HL-60 (cell line): ENCODE measurements at regions not wholly inside any gene's neighbourhood (a gene's known extent, or its start where the extent isn't known, plus 50 kb on each side); places are given as distances from the start of the nearest gene placed in this dataset.

Source experiments
- GABPA ChIP-seq: IDR thresholded peaks from 2 replicates; pipeline ENCODE4 v1.6.1; 2012; ENCODE audit warnings: low read depth
- POLR2AphosphoS5 ChIP-seq: IDR thresholded peaks from 2 replicates; pipeline ENCODE4 v1.6.1; 2012; ENCODE audit warnings: low read depth
- SPI1 ChIP-seq: IDR thresholded peaks from 2 replicates; pipeline ENCODE4 v1.6.1; 2012; ENCODE audit warnings: low read depth, mild to moderate bottlenecking, borderline replicate concordance
- TF ChIP-seq, protein P1 (sequence below): IDR thresholded peaks from one replicate; pipeline ENCODE4 v1.5.1; 2011; ENCODE audit warnings: low read length, control low read depth, inconsistent platforms; ENCODE audit not compliant: insufficient read depth
- TF ChIP-seq, protein P2 (sequence below): IDR thresholded peaks from 2 replicates; pipeline ENCODE4 v1.6.1; 2012; ENCODE audit warnings: low read depth; ENCODE audit not compliant: insufficient replicate concordance

DNA sequence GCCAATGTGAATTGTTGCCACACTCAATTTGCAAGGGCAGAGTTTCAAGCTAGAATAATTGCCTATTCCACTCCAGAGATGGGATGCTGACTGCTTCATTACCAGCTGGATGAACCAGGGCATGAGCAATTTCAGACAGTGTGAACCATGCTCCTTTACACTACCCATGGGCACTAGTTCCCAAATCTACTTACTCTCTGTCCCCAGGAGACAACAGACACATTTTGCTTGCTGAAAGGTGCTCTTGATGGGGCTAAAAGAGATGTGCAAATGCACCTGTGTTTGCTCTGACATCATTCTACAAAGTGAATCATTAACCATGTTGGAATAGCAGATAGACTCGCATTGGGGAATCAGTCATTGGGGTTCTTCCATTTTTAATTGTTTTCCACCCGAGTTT lies 522.3 kb upstream of the NUDT12 start:
- TF ChIP-seq, protein P1, sequence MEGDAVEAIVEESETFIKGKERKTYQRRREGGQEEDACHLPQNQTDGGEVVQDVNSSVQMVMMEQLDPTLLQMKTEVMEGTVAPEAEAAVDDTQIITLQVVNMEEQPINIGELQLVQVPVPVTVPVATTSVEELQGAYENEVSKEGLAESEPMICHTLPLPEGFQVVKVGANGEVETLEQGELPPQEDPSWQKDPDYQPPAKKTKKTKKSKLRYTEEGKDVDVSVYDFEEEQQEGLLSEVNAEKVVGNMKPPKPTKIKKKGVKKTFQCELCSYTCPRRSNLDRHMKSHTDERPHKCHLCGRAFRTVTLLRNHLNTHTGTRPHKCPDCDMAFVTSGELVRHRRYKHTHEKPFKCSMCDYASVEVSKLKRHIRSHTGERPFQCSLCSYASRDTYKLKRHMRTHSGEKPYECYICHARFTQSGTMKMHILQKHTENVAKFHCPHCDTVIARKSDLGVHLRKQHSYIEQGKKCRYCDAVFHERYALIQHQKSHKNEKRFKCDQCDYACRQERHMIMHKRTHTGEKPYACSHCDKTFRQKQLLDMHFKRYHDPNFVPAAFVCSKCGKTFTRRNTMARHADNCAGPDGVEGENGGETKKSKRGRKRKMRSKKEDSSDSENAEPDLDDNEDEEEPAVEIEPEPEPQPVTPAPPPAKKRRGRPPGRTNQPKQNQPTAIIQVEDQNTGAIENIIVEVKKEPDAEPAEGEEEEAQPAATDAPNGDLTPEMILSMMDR = no peak
- no peak for TF ChIP-seq POLR2AphosphoS5
- TF ChIP-seq SPI1 = no peak
- TF ChIP-seq, protein P2, sequence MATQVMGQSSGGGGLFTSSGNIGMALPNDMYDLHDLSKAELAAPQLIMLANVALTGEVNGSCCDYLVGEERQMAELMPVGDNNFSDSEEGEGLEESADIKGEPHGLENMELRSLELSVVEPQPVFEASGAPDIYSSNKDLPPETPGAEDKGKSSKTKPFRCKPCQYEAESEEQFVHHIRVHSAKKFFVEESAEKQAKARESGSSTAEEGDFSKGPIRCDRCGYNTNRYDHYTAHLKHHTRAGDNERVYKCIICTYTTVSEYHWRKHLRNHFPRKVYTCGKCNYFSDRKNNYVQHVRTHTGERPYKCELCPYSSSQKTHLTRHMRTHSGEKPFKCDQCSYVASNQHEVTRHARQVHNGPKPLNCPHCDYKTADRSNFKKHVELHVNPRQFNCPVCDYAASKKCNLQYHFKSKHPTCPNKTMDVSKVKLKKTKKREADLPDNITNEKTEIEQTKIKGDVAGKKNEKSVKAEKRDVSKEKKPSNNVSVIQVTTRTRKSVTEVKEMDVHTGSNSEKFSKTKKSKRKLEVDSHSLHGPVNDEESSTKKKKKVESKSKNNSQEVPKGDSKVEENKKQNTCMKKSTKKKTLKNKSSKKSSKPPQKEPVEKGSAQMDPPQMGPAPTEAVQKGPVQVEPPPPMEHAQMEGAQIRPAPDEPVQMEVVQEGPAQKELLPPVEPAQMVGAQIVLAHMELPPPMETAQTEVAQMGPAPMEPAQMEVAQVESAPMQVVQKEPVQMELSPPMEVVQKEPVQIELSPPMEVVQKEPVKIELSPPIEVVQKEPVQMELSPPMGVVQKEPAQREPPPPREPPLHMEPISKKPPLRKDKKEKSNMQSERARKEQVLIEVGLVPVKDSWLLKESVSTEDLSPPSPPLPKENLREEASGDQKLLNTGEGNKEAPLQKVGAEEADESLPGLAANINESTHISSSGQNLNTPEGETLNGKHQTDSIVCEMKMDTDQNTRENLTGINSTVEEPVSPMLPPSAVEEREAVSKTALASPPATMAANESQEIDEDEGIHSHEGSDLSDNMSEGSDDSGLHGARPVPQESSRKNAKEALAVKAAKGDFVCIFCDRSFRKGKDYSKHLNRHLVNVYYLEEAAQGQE = no peak
- TF ChIP-seq GABPA = no peak
